ENCODE measurements at regions not wholly inside any gene's neighbourhood (a gene's known extent, or its start where the extent isn't known, plus 50 kb on each side); places are given as distances from the start of the nearest gene placed in this dataset.

DNA sequence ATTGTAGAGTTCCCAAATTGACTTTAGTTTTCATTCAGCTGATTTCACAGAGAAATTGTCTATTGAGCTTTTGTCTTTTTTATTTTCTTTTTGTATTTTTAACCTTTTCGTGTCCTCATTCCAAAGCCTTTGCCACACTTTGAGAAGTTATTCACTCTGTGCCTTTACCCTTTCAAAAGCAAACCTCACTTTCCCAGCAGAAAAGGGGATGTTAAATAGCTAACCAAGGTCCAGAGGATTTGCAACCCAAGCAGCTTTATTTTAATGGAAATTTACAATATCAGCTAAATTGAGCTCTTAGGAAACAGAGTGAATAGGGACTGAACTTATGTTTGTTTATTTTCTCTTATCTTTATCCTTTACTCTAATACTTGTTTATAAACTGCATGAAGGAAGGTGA, 428.8 kb downstream of the PCDH7 start:
- TF ChIP-seq, protein P1, sequence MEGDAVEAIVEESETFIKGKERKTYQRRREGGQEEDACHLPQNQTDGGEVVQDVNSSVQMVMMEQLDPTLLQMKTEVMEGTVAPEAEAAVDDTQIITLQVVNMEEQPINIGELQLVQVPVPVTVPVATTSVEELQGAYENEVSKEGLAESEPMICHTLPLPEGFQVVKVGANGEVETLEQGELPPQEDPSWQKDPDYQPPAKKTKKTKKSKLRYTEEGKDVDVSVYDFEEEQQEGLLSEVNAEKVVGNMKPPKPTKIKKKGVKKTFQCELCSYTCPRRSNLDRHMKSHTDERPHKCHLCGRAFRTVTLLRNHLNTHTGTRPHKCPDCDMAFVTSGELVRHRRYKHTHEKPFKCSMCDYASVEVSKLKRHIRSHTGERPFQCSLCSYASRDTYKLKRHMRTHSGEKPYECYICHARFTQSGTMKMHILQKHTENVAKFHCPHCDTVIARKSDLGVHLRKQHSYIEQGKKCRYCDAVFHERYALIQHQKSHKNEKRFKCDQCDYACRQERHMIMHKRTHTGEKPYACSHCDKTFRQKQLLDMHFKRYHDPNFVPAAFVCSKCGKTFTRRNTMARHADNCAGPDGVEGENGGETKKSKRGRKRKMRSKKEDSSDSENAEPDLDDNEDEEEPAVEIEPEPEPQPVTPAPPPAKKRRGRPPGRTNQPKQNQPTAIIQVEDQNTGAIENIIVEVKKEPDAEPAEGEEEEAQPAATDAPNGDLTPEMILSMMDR (IDR thresholded peaks at IDR 0.05), result no peak
- TF ChIP-seq EP300 (IDR thresholded peaks at IDR 0.05) (no peak), POLR2AphosphoS5 (IDR thresholded peaks at IDR 0.05) (no peak), POLR2A (IDR thresholded peaks at IDR 0.05; ENCODE audit: low read depth) (no peak)
